Fibroblast of lung (primary cell): ENCODE measurements at regions not wholly inside any gene's neighbourhood (a gene's known extent, or its start where the extent isn't known, plus 50 kb on each side); places are given as distances from the start of the nearest gene placed in this dataset.

Experiments
- EZH2 ChIP-seq: IDR thresholded peaks from 2 replicates; pipeline ENCODE4 v1.5.1; 2012; ENCODE audit warnings: low read length, control low read depth, mild to moderate bottlenecking; ENCODE audit errors: missing control alignments
- TF ChIP-seq, protein P1 (sequence below), 2 donors: IDR thresholded peaks in 1 of 2; conservative IDR thresholded peaks in 1 of 2; 1 replicate in 1 of 2; 2 replicates in 1 of 2; pipeline ENCODE4 v1.5.1; 2011 to 2012; ENCODE audit warnings: low read length in 2 of 2, control low read depth in 1 of 2, inconsistent platforms in 1 of 2, low read depth in 1 of 2, mild to moderate bottlenecking in 1 of 2

DNA sequence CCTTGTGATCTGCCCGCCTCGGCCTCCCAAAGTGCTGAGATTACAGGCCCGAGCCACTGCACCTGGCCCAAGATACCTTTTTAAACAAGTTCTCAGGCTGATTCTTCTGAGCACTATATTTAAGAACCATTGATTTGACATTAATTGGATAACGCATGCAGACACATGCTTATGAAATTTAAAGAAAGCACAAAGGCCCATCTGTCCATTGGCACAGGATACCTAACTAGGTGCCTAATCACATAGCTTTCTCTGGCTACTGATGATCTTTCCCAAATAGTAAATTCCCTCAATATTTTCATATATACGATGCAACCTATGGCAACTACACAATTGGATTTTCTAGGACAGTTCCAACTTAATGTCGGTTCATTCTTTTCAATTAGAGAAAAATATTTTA, 62.5 kb upstream of the STAM2 start:
- TF ChIP-seq, protein P1, sequence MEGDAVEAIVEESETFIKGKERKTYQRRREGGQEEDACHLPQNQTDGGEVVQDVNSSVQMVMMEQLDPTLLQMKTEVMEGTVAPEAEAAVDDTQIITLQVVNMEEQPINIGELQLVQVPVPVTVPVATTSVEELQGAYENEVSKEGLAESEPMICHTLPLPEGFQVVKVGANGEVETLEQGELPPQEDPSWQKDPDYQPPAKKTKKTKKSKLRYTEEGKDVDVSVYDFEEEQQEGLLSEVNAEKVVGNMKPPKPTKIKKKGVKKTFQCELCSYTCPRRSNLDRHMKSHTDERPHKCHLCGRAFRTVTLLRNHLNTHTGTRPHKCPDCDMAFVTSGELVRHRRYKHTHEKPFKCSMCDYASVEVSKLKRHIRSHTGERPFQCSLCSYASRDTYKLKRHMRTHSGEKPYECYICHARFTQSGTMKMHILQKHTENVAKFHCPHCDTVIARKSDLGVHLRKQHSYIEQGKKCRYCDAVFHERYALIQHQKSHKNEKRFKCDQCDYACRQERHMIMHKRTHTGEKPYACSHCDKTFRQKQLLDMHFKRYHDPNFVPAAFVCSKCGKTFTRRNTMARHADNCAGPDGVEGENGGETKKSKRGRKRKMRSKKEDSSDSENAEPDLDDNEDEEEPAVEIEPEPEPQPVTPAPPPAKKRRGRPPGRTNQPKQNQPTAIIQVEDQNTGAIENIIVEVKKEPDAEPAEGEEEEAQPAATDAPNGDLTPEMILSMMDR (conservative IDR thresholded peaks at IDR 0.05 in 1 of 2, IDR thresholded peaks at IDR 0.05 in 1 of 2; ENCODE audit: low read depth in 1 of 2, low read length in 2 of 2): no peak
- no peak for TF ChIP-seq EZH2
